Right atrium auricular region (tissue), 2 donors: ENCODE measurements at regions not wholly inside any gene's neighbourhood (a gene's known extent, or its start where the extent isn't known, plus 50 kb on each side); places are given as distances from the start of the nearest gene placed in this dataset.
"Not testable (repeated sequence)": the region's sequence is repeated elsewhere in the genome, so short reads cannot be mapped to it uniquely, and the experiment has no call there.

ENCODE experiments used
- DNase-seq: peaks from one replicate; pipeline ENCODE4 v3.0.0-alpha.2; 2019; ENCODE audit warnings: low spot score
- H3K27ac ChIP-seq, 2 donors: fragments of 200-600 bp; sonication (generic); 1 replicate in 1 of 2; 2 replicates in 1 of 2; pipeline ENCODE4 v1.5.1; 2016 to 2019
- H3K27me3 ChIP-seq, 2 donors: fragments of 200-600 bp; sonication (generic); one replicate each; pipeline versions ENCODE4 v1.5.1 to v1.6.0; 2017 to 2019
- H3K36me3 ChIP-seq: fragments of 200-600 bp; sonication (generic); one replicate; pipeline ENCODE4 v1.5.1; 2016
- H3K4me1 ChIP-seq, 2 donors: fragments of 200-600 bp; sonication (generic); one replicate each; pipeline versions ENCODE4 v1.5.1 to v1.6.0; 2017 to 2019
- H3K4me3 ChIP-seq, 2 donors: fragments of 200-600 bp; sonication (generic); 1 replicate in 1 of 2; 2 replicates in 1 of 2; pipeline ENCODE4 v1.5.1; 2017 to 2019; ENCODE audit warnings: mild to moderate bottlenecking in 1 of 2, moderate library complexity in 1 of 2
- H3K9me3 ChIP-seq, 2 donors: fragments of 200-600 bp; sonication (generic); one replicate each; pipeline ENCODE4 v1.5.1; 2019
- CTCF ChIP-seq, 2 donors: fragments of 200-600 bp; sonication (generic); IDR thresholded peaks; one replicate each; pipeline ENCODE4 v1.5.1; 2019; ENCODE audit warnings: antibody characterized with exemption in 2 of 2

- Histone ChIP-seq H3K36me3 (no peaks in the 10 kb centered on the region), H3K4me1 (no peaks in the 10 kb centered on the region), H3K27ac (no peak overlapping the region), H3K27me3 (no peaks in the 10 kb centered on the region), H3K9me3 (no peaks in the 10 kb centered on the region), H3K4me3 (no peak overlapping the region)
- TF ChIP-seq CTCF (IDR thresholded peaks at IDR 0.05): no peak
- DNase-seq: no peak
Observed at GRCh38 chr9:29616844-29617243, 2043.6 kb upstream of the C9orf72 start.

GRCh38 chr9:29625292-29625731 is 2052.0 kb upstream of the C9orf72 start:
- TF ChIP-seq CTCF (IDR thresholded peaks at IDR 0.05): no peak
- no peak overlapping the region for H3K4me3 ChIP-seq
- no peaks in the 10 kb centered on the region for H3K4me1 ChIP-seq
- no peaks in the 10 kb centered on the region for H3K36me3 ChIP-seq
- no peaks in the 10 kb centered on the region for H3K9me3 ChIP-seq
- DNase-seq: no peak
- no peak overlapping the region for H3K27ac ChIP-seq
- no peaks in the 10 kb centered on the region for H3K27me3 ChIP-seq

- no peaks in the 10 kb centered on the region for H3K4me1 ChIP-seq
- TF ChIP-seq CTCF (IDR thresholded peaks at IDR 0.05): no peak
- DNase-seq: no peak
- no peak overlapping the region for H3K27ac ChIP-seq
- no peaks in the 10 kb centered on the region for H3K9me3 ChIP-seq
- no peaks in the 10 kb centered on the region for H3K27me3 ChIP-seq
- no peaks in the 10 kb centered on the region for H3K36me3 ChIP-seq
- H3K4me3 ChIP-seq: no peak overlapping the region
Observed at GRCh38 chr9:29625931-29626330, 2052.7 kb upstream of the C9orf72 start.

- not testable (repeated sequence) for H3K9me3 ChIP-seq, H3K27ac ChIP-seq, H3K4me3 ChIP-seq, H3K36me3 ChIP-seq, DNase-seq, H3K27me3 ChIP-seq, H3K4me1 ChIP-seq
Observed at GRCh38 chr9:29628856-29629255, 2055.6 kb upstream of the C9orf72 start.

GRCh38 chr9:29637471-29638237 is 2064.4 kb upstream of the C9orf72 start:
- no peaks in the 10 kb centered on the region for H3K36me3 ChIP-seq
- no peaks in the 10 kb centered on the region for H3K4me1 ChIP-seq
- H3K9me3 ChIP-seq: no peaks in the 10 kb centered on the region
- H3K27me3 ChIP-seq: no peaks in the 10 kb centered on the region
- DNase-seq: no peak
- no peak overlapping the region for H3K4me3 ChIP-seq
- H3K27ac ChIP-seq: no peak overlapping the region
- TF ChIP-seq CTCF (IDR thresholded peaks at IDR 0.05): no peak

- Histone ChIP-seq H3K4me3 (no peak overlapping the region), H3K27ac (no peak overlapping the region), H3K27me3 (no peaks in the 10 kb centered on the region), H3K36me3 (no peaks in the 10 kb centered on the region), H3K9me3 (no peaks in the 10 kb centered on the region), H3K4me1 (no peaks in the 10 kb centered on the region)
- TF ChIP-seq CTCF (IDR thresholded peaks at IDR 0.05): no peak
- no peak for DNase-seq
Observed at GRCh38 chr9:29640507-29640906, 2067.2 kb upstream of the C9orf72 start.
